ENCODE measurements at regions not wholly inside any gene's neighbourhood (a gene's known extent, or its start where the extent isn't known, plus 50 kb on each side); places are given as distances from the start of the nearest gene placed in this dataset.
A peak's percentile ranks its signal among the peaks of the same experiment; 100 is the strongest.
"Not testable (repeated sequence)": the region's sequence is repeated elsewhere in the genome, so short reads cannot be mapped to it uniquely, and the experiment has no call there.

DNA sequence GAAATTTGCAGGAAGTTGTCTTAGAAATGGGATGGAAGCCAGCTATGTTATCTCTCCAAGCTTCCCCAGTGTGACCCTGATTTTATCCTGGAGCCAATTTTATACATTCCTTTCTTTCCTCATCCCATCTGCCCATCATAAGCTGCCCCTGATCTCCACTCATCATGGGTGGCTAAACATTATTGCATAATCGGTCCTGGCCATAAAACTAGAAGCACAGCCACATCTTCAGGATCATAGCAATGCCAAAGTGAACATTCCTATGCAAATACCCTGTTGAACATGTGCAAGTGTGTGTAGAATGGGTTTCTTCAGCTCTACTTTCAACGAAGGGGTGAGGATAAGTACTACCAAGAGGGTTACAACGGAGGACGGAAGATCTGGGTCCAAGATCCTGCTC, 50.6 kb upstream of the COG2 start:
- DNase-seq = no peak

DNA sequence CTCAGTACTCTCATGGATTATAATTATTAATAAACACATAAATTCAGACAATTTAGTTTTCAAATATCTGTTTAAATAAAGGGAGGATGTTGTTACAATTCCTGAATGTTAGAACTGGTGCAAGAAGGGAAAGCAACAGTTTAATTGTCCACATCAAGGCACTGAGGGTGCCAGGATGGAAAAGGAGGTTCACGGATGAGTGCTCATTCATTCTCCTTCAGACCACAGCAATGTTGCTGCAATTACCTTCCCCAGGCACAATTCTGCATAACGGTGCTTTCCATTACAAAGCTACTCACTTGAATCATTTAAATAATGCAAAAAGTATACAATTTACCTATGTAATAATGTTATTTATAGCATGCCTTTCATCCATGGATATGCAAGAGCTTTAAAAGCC, 52.3 kb upstream of the COG2 start:
- DNase-seq = no peak

GRCh38 chr1:230588323-230588746, 53.9 kb upstream of the COG2 start:
- DNase-seq = no peak

DNA sequence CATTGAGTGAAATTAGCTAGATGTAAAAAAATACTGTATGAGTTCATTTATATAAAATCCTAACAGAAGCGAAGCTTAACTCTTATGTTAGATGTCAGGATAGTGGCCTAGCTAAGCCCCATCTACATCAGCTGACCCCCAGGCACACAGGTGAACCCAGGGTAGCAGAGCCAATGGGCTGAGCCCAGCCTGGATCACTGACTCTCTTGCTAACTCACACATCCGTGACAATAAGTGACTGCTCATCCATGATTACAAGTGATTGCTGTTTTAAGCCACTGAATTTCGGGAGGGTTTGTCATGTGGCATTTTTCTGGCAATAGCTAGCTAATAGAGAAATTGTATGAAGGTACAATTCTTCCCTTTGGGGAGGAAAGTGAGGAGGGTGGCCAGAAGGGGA, 55.2 kb upstream of the COG2 start:
- no peak for DNase-seq

GRCh38 chr1:230584660-230585059, 57.6 kb upstream of the COG2 start:
- no peak for DNase-seq

- DNase-seq = no peak
Observed at GRCh38 chr1:230581446-230582079, 60.7 kb upstream of the COG2 start.

DNA sequence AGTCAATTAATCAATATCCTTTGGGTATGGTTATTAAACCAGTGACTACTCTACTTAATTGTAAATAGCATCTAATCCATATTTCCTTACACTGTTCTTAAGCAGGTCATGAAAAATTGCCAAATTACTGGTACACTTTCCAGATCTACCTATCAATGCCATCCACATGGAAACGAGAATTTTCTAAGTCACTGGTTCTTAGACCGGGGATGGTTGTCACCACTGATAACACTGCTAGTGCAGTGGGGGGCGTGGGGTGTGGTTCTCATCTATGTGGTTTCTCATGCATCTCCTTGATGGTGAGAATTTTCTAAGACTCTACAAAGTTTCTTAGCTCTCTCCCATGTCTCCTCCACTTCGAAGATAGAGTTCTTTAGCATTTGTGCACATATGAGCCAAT, 63.7 kb upstream of the COG2 start:
- DNase-seq = no peak

GRCh38 chr1:230577537-230577936, 64.7 kb upstream of the COG2 start:
- DNase-seq = no peak

GRCh38 chr1:230575886-230576500, 66.3 kb upstream of the COG2 start:
- DNase-seq = no peak

DNA sequence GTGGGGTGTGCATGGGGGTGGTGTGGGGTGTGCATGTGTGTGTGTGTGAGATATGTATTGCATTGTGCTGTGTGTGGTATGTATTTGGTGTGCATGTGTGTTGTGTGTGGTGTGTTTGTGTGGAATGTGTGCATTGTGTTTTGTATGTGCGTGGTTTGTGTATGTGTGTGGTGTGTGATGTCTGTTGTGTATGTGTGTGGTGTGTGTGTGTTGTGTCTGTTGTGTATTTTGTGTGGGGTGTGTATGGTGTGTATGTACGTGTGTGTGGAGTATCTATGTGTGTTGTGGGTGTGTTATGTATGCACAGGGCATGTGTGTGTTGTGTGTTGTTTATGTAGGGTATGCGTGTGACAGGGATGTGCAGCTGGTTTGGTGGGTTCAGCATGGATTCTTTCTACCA, 67.8 kb upstream of the COG2 start:
- DNase-seq = no peak

DNA sequence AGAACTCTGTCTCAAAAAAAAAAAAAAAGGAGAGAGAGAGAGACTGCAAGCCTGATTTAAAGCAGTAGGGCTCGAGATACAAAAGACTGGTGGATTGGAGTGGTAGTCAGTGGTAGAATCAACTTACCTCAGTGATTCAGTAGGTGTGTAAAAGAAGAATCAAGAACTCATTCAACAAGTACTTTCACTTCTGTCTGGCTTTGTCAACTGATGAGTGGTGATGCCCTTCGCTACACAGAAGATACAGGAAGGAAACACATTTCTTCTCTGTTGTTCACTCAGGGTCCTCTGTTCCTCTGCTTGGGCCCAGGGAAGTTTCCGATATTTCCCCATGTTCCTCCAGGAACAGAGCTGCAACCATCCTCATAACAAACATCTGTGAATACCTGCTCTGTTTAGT, 68.6 kb upstream of the COG2 start:
- DNase-seq = no peak

- DNase-seq = no peak
Observed at GRCh38 chr1:230572121-230573105, 69.9 kb upstream of the COG2 start.

GRCh38 chr1:230570724-230571360, 71.4 kb upstream of the COG2 start:
- no peak for DNase-seq

GRCh38 chr1:230569201-230569600, 73.1 kb upstream of the COG2 start:
- no peak for DNase-seq

GRCh38 chr1:230568676-230569075, 73.6 kb upstream of the COG2 start:
- no peak for DNase-seq

GRCh38 chr1:230568008-230568407, 74.3 kb upstream of the COG2 start:
- peak; percentile 9 for DNase-seq

GRCh38 chr1:230567221-230567575, 75.1 kb upstream of the COG2 start:
- no peak for DNase-seq

DNA sequence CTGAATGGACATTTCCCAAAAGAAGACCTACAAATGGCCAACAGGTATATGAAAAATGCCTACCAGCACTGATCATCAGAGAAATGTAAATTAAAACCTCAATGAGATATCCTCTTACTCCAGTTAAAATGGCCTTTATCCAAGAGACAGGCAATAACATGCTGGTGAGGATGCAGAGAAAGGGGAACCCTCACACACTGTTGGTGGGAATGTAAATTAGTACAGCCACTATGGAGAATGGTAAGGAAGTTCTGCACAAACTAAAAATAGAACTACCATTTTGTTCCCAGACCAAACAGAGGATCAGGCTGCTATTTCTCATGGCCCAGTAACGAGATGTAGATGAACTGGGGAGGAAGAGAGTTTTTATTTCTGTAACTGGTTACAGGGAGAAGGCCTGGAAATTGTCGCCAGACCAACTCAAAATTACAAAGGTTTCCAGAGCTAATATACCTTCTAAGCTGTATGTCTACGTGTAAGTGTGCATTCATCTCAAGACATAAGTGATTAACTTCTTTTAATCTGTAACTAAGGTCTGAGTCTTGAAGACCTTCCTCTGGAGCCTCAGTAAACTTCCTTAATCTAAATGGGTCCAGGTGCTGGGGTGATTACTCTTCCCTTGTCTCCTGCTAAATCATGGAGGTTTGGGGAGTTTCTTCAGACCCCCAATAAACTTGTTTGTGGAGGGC, 75.6 kb upstream of the COG2 start:
- not testable (repeated sequence) for DNase-seq

DNA sequence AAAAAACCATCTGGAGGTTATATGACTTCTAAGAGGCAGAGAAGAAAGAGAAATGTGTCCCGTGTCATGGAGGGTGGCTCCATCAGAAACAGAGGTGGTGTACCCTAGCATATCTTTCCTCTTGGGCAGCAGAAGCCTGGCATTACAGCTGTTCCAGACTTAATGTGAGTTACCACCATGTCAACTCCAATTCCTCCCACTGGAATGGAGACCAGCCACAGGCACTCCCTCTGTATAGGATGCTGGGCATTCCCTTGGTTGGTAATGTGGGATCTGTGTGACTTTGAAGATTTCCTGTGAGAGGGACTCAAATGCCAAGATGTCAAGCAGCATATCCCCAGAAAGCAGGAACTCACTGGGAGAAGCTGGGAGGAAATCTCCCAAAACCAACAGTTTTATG, 77.1 kb upstream of the COG2 start:
- DNase-seq = no peak

DNA sequence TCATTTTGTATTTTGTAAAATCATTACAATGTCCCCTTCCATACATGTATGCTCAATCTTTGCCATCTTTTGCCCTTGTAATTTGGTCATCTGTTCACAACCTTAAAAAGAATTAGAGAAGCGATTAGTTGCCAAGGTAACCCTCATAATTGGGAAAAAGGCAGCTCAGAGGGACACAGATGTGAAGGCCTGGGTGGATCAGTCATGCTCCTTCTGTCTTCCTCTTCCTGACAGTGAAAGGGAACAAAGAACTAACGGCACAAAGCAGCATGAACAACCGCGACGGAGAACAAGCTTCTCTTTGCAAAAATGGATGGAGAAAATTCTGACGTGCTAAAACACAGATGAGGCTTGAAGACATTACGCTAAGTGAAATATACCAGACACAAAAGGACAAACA, 78.7 kb upstream of the COG2 start:
- DNase-seq = no peak

GRCh38 chr1:230561570-230561969, 80.7 kb upstream of the COG2 start:
- DNase-seq = no peak

DNA sequence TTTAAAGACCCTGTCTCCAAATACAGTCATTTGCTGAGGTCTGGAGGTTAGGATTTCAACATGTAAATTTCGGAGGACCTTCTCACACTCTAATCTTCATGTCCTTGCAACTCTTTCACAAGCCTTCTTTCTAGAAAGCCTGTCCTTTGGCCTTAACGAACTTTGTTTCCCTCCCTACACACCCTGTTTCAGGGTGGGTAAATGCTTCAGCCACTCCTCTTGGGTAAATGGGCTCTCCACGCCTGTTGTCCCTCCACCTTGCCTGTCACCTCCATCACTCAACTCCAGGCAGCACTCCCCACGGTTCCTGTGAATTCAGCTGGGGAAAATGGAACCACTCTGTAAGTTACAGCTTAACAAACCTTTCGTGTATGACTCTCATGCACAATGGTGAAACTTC, 84.0 kb upstream of the COG2 start:
- no peak for DNase-seq

- no peak for DNase-seq
Observed at GRCh38 chr1:230556453-230556852, 85.8 kb upstream of the COG2 start.
